Midbrain (tissue), 1 donor: ENCODE measurements at regions not wholly inside any gene's neighbourhood (a gene's known extent, or its start where the extent isn't known, plus 50 kb on each side); places are given as distances from the start of the nearest gene placed in this dataset.

ENCODE experiments used
- DNase-seq: peaks from one replicate; lab custom pipeline; 2025; lab: John Stamatoyannopoulos, UW

DNA sequence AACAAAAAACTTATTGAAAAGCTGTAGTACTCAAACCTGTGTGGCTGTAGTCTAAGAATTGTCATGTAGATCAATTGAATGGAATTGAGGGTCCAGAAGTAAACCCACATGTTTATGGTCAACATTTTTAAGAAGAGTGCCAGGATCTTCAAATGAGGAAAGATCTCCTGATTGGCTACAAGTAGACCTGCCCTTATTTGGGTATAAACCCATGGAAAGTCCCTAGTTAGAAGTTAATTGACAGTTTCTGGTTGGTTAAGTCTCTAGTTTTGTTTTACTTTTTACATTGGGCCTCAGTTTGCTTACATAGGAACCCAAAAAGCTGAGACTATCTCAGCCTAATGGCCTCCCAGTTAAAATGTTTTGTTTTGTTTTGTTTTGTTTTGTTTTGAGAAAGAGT is 91.9 kb upstream of the RESF1 start:
- no peak for DNase-seq

DNA sequence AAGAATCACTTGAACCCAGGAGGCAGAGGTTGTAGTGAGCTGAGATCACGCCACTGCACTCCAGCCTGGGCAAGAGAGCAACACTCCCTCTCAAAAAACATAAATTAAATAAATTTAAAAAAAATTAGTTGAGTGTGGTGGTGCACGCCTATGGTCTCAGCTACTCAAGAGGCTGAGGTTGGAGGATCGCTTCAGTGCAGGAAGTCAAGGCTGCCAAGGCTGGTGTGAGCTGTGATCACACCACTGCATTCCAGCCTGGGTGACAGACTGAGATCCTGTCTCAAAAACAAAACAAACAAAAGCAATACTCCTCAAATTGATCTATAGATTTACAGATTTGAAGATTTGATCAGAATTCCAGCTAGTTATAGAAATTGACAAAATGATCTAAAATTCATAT is 92.7 kb upstream of the RESF1 start:
- no peak for DNase-seq

DNA sequence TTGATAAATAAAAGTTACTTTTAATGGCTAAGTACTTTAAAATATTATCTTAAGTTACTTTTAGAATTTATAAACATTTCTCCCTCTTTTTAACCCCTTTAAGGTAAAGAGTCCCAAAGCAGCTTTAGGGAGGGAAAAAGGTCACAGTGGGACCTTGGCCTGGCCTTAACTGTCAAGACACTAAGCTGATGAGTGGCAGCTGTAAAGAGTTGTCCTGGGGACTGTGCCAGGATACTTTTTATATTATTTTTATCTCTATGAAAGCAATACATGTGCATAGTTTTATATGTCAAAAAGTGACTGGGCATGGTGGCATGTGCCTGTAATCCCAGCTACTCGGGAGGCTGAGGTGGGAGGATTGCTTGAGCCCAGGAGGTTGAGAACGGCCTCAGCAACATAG is 94.2 kb upstream of the RESF1 start:
- no peak for DNase-seq

DNA sequence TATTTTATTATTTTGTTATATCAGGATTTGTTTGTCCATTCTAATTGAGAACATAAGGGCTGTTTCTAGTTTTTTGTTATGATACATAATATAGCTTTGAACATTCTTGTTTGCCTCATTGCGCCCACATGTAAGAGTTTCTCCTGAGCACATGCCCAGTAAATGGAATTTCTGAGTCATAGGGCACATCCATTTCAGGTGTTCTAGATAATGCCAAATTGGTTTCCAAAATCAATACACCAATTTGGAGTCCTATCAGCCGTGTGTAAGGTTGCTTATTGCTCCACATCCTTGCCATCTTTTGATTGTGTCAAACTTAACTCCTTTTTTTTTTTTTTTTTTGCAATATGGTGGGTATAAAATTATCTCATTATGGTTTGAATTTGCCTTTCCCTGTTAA is 97.9 kb upstream of the RESF1 start:
- no peak for DNase-seq

DNA sequence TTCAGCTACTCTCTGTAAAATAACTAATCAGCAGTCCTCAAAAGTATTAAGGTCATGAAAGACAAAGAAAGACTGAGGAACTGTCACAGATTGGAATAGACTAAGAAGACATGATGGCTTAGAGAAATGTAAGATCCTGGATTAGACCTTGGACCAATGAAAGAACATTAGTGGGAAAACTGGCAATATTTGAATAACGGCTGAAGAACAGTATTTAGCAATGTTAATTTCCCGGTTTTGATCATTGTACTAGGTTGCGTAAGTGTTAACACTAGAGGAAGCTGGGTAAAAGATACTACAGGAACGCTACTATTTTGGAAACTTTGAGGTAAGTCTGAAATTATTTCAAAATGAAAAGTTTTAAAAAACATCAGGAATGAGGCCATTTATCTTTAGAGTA is 98.8 kb upstream of the RESF1 start:
- DNase-seq, result no peak

DNA sequence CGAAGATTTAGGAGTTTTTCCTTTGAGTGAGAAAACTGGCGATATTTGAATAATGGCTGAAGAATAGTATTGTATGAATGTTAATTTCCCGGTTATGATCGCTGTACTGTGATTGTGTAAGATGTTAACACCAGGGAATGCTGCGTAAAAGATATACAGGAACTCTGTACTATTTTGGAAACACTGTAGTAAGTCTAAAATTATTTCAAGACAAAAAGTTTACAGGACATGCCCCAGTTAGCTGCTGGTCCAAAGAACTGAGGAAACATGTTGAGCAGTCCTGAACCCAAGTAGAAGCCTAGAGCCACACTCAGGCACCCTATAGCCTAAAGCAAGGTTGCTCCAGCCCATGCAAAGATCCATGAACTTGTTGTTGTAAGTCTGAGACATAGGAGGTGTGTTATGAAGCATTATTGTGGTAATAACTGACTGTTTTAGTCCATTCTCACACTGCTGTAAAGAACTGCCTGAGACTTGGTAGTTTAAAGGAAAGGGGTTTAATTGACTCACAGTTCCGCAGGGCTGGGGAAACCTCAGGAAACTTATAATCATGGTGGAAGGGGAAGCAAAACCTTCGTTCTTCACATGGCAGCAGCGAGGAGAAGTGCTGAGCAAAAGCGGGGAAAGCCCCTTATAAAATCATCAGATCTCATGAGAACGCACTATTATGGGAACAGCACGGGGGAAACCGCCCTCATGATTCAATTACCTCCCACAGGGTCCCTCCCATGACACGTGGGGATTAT is 99.8 kb upstream of the RESF1 start:
- no peak for DNase-seq

DNA sequence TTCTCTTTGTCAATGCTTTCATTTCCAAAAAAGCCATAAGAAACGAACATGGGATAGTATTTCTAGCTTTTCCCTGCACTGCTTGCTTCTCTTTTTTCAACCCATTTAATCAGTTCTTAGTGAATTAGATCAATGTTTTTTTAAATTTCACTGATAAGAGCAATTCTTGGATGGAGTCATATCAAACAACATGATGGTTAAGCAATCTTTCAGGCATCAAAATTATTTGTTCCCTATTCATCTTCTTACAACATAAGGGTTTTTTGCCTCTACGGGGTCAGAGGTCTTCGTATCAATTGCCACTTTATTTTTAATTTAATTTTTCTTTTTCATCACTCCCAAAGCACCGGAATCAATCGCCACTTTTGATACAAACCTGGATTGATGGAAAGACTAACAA is 103.8 kb upstream of the RESF1 start:
- DNase-seq, result no peak

DNA sequence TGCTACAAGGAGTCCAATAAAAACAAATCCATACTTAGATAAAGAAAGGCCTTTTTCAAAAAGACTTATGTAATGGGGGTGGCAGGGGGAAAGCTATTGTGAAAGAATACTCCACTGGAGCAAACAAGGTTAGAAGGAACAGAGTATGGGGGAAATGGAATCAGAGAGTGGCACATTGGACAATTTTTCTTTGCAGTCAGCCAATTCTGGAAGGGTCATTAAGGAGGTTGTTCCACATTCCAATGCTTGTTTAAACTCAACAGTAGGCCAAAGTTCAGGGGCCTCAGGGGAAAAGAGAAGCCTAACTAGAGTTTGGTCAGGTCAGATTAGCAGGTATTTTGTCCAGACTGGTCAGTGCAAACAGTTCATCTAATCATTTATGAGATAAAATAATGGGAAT is 105.2 kb upstream of the RESF1 start:
- DNase-seq, result no peak

DNA sequence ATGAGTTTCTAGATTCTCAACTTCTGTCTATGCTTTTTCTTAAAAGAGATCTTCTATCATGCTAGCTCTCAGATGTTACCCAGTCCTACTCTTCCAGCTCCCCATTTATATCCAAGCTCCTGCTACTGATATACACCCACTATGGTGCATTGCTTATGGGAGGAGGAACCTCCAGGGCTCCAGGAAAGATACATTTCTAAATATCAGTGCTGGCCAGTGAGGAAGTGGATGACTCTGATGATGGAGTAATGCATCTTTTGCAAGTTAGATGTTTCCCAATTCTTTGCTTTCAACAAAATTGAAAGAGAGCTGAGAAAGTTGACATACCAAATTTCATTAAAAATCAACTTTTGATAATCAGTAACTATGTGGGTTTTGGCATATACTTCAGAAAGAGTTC is 105.7 kb upstream of the RESF1 start:
- no peak for DNase-seq

DNA sequence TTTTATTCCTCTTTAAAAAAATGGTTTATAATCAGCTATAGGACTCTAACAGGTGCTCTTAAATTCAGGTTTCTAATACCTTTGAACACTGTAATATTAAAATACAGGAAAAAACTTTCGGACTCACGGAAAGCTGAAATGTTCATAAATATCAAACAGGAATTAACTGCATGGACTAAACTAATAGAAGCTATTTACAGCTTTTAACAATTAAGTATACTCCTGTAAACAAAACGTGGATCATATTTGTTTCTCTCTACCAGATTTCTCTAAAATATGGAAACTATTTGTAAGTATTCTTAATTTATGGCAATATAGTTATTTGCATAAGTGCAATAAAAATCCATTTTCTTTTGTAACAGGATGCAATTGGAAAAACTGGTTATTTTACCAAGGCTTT is 108.9 kb upstream of the RESF1 start:
- DNase-seq, result no peak

DNA sequence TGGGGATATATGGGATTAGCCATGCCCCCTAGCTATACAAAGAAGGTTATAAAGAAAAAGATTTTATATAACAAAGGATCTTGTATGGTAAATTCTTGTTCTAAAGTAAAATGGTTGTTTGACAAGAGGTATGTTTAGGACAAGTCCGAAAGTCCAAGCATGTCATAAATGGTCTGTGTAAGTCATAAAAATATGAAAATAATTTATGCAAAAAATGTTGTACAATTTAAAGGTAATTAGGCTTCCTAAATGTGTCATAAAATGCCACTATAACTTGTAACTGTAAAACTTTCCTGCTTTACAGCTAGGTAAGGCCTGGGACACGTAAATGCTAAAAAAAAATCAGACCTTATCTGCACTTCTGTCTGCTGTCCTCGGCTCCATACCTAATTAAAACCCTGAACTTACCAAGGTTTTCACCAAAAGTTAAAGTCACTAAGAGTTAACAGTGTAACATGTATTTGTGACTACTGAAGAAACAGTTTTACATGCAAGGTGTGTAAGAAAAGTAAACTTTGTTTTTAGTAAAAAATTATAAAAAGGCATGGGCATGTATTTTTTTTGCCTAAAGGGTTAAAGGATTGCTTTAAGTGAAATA is 110.0 kb upstream of the RESF1 start:
- no peak for DNase-seq

DNA sequence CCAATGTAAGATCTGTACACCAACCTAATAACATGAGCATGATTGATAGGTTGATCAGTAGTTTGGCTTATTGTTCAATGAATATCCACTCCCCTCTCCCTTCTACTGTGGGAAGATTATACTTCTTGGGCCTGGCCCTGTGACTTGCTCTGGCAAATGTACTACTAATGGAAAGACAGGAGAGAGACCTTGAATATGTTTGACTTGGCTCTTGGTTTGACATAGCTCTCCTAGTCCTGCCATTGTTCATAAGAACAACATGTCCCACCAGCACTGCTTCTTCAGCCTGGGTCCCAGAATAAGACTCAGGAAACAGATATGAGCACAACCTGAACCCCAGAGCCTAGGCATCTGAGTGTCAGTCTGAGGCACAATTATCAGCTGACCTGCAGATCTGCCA is 112.8 kb upstream of the RESF1 start:
- DNase-seq, result no peak

DNA sequence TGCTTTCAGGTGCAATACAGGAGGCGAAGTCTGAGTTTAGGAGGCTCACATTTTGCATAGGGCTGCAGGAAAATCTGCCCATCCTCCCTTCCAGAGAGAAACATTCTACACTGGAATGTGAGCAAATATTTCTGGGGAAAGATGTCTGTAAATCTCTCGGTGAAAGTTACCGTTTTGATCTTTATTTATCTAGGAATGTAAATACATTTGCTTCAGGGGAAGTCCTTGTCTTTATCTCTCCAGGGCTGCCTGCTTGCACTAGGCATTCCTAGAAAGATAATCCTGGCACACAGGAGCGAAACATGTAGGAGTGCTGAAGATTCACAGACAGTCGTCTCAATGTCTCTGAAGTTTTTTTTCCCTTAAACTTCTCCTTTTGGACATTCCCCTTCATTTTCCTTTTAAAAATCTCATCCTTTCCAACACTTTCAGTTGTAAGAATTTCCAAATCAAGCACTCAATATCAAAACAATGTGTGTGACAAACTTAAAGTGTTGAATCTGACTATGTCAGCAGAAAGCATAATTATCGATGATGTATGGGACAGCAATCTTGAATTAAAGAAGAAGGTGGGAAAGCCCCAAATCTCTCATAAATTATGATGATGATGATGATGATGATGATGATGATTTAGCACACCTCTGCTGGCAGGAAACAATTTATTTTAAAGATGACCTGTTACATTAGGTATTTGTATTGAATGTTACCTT is 113.4 kb upstream of the RESF1 start:
- DNase-seq, result no peak

DNA sequence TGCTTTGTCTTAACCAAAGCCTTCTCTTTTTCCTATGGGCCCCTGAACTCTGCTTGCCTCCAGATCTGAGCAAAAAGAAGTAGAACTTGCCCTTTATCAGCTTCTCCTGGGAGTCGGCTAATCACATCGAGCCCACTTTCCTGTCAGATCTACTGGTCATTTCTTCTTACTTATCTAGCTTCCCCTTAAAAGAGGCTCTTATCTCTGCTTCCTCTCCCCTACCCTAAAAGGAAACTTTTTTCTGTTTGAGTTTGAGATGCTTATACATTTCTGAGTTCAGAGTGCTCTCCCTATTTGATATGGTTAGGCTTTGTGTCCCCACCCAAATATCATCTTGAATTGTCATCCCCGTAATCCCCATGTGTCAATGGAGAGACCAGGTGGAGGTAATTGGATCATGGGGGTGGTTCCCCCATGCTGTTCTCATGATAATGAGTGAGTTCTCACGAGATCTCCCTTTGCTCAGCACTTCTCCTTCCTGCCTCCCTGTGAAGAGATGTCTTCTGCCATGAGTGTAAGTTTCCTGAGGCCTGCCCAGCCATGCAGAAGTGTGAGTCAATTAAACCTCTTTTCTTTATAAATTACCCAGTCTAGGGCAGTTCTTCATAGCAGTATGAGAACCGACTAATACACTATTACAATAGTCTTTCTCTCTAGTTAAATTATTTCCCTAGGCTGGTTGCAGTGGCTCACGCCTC is 114.7 kb upstream of the AMN1 start:
- DNase-seq, result no peak

DNA sequence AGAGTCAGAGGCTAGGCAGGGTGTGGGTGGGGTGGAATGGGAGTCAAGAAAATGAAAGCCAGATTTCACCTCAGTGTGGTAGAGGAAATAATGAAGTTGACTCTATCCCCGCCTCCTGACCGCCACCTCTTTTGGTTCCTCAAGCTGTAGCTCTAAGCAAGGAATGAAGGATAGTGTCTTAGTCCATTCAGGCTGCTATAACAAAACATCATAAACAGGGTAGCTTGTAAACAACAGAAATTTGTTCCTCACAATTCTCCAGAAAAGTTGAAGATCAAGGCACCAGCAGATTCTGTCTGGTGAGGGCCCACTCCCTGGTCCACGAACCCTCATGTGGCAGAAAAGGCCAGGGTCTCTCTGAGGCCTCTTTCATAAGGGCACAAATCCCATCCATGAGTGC is 109.1 kb upstream of the AMN1 start:
- DNase-seq, result no peak

DNA sequence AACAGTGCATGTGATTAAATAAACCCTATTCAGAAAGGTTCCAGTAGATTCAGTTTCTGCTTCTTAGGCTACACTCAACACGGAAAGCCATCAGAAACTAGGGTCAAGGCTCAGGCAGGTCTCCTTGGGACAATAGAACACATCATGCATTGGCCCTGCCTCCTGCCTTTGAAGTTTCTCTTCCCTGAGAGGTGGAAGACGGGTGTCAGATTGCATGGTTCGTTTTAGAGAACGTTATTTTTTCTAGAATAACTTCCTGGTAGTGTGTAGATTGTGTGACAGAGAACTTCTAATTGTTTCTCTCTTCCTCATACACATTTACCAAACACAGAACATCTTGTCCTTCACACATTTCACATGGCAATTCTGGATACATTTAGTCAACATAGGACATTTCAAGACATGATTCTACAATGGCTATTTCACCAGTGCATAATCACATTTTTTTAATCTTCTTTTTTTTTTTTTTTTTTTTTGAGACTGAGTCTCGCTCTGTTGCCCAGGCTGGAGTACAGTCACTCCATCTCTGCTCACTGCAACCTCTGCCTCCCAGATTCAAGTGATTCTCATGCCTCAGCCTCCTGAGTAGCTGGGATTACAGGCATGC is 106.6 kb upstream of the AMN1 start:
- no peak for DNase-seq

DNA sequence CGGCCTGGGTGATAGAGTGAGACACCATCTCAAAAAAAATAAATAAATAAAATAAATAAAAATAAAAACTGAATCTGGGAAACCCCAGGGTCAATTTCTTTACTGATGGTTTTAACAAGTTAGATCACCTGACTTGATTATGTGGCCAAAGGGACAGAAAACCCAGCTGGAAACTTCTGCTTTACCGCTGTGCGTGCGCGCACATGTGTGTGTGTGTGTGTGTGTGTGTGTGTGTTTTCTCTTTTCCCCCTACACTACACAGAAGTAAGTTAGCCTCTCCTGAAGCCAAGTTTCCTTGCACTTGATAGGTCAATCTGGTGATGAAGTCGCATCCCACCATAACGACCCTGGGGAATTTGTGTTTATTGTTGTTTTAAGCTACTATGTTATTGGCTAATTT is 105.3 kb upstream of the AMN1 start:
- no peak for DNase-seq

DNA sequence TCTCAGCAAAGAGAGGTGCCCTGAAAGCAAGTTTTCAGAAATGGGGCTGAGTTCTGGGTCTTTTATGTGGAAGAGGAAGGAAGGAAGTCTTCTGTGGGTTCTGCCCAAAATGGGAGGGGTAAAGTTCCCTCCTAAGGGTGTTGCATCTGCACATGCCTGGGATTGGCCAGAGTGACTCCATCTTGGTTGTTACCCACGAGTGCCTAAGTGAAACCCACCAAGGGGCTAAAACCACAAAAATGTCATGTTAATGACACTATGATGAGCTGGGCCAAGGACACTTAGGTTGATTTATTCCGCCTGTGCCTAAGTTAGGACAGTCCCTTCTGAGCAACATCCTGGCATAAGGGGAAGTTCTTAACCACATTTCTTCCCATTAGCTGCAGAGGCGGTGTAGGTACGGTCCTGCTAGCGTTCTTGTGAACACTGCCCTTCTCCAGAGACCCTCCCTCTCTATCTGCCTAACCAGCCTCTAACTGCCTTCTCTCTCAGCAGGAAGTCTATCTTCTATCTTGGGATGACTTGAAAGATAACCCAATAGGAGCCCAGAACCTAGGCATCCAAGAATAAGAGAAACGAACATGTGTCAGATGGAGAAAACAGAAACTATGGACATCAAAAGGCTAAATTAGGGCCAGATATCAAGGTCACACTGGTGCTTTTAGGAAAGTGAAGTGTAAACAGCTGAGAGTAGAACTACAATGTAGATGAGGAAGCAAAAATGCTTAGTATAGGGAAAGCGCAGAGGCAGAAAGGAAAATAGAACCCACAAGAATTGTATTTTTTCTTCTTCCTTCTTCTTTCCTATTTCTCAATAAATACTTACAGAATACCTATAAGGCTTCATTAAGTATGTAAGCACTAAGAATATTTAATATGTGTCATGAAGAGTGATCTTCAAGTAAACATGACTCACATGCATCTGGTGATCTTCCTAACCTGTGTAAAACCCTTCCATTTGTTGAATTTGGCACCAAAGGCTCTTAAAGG is 104.2 kb upstream of the AMN1 start:
- DNase-seq, result no peak

DNA sequence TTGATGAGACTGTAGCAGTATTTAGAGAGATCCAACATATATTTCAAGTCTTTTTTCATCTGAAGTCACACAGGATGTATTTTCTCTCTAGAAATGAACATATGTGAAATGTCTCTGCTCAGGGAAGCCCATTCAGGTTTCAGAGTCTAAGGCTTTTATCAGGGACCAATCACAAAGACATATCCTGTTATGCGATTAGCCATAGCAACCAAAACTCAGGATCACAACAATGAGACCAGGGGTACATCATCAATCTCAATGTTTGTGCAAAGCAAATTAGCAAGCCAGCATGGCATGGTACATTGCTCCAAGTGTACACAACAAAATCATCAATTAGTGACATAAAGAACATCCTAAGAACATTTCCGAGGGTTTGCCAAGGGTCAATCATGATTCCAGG is 99.2 kb upstream of the AMN1 start:
- DNase-seq, result no peak

DNA sequence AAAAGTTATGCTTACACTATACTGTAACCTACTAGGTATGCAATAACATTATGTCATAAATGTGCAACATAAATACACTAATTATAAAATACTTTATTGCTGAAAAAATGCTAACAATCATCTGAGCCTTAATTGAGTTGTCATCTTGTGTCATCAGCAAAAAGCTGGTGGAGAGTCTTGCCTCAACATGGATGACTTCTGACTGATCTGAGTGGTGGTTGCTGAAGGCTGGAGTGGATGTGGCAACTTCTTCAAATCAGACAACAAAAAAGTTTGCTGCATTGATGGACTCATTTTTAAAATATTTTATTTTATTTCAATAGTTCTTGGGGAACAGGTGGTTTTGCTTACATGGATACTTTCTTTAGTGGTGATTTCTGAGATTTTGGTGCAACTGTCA is 93.9 kb upstream of the AMN1 start:
- no peak for DNase-seq

DNA sequence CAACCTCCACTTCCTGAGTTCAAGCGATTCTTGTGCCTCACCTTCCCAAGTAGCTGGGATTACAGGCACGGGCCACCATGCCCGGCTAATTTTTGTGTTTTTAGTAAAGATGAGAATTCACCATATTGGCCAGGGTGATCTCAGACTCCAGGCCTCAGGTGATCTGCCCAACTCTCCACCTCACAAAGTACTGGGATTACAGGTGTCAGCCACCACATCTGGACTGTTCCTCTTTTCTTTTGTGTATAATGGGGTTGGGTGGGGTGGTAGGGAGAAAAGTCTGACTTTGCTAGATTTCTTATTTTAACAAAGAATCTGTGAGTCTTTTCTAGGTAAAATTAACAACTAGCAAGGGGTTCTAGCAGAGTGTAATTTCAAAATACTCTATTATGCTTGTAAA is 92.7 kb upstream of the AMN1 start:
- no peak for DNase-seq
